GM19043 (cell line): ENCODE measurements at regions not wholly inside any gene's neighbourhood (a gene's known extent, or its start where the extent isn't known, plus 50 kb on each side); places are given as distances from the start of the nearest gene placed in this dataset.

Experiments
- ATAC-seq: cut with Tn5 transposase; IDR thresholded peaks from one replicate; pipeline ENCODE4 v1.9.1; 2021; ENCODE audit warnings: low read depth; ENCODE audit not compliant: unreplicated experiment

GRCh38 chr4:112005027-112005426 lies 140.2 kb upstream of the FAM241A start:
- ATAC-seq = no peak

GRCh38 chr4:112007391-112007790 lies 137.9 kb upstream of the FAM241A start:
- no peak for ATAC-seq

- no peak for ATAC-seq
These were observed 129.3 kb upstream of the FAM241A start for GRCh38 chr4:112015960-112016359.

- no peak for ATAC-seq
These were observed 121.8 kb upstream of the FAM241A start for GRCh38 chr4:112023402-112023950.

GRCh38 chr4:112026058-112026457 lies 119.2 kb upstream of the FAM241A start:
- no peak for ATAC-seq

GRCh38 chr4:112029771-112030171 lies 115.5 kb upstream of the FAM241A start:
- no peak for ATAC-seq

GRCh38 chr4:112031712-112032328 lies 113.4 kb upstream of the FAM241A start:
- ATAC-seq = peak; percentile 76

- no peak for ATAC-seq
These were observed 108.4 kb upstream of the FAM241A start for GRCh38 chr4:112036886-112037285.

- no peak for ATAC-seq
These were observed 106.4 kb upstream of the FAM241A start for GRCh38 chr4:112038861-112039260.

- peak; percentile 92 for ATAC-seq
These were observed 96.1 kb upstream of the FAM241A start for GRCh38 chr4:112049119-112049518.

- no peak for ATAC-seq
These were observed 91.4 kb upstream of the FAM241A start for GRCh38 chr4:112053825-112054350.

GRCh38 chr4:112055100-112055499 lies 90.2 kb upstream of the FAM241A start:
- ATAC-seq = no peak

GRCh38 chr4:112057470-112057869 lies 87.8 kb upstream of the FAM241A start:
- no peak for ATAC-seq

- no peak for ATAC-seq
These were observed 86.8 kb upstream of the FAM241A start for GRCh38 chr4:112058433-112058832.

- no peak for ATAC-seq
These were observed 85.0 kb upstream of the FAM241A start for GRCh38 chr4:112060212-112060611.

GRCh38 chr4:112061207-112061817 lies 83.9 kb upstream of the FAM241A start:
- no peak for ATAC-seq

GRCh38 chr4:112063260-112063659 lies 82.0 kb upstream of the FAM241A start:
- no peak for ATAC-seq

GRCh38 chr4:112069110-112069509 lies 76.1 kb upstream of the FAM241A start:
- ATAC-seq = no peak

GRCh38 chr4:112073181-112073580 lies 72.1 kb upstream of the FAM241A start:
- no peak for ATAC-seq

GRCh38 chr4:112075129-112075753 lies 70.0 kb upstream of the FAM241A start:
- ATAC-seq = peak; percentile 83

- ATAC-seq = no peak
These were observed 69.3 kb upstream of the FAM241A start for GRCh38 chr4:112075906-112076305.
